Gastrocnemius medialis (tissue), 4 donors: ENCODE measurements at regions not wholly inside any gene's neighbourhood (a gene's known extent, or its start where the extent isn't known, plus 50 kb on each side); places are given as distances from the start of the nearest gene placed in this dataset.

Experiments used
- POLR2A ChIP-seq, 2 donors: fragments of 450-650 bp; IDR thresholded peaks; one replicate each; pipeline ENCODE4 v1.6.1; 2017; ENCODE audit warnings: antibody characterized with exemption in 2 of 2, mild to moderate bottlenecking in 2 of 2, moderate library complexity in 2 of 2
- TF ChIP-seq, protein P1 (sequence below), 5 experiments: fragments of 450-650 bp in 3 of 5; fragments of 200-600 bp in 2 of 5; sonication (generic) in 2 of 5; IDR thresholded peaks in 4 of 5; conservative IDR thresholded peaks in 1 of 5; 1 replicate in 4 of 5; 2 replicates in 1 of 5; pipeline ENCODE4 v1.5.1; 2016 to 2019; ENCODE audit warnings: antibody characterized with exemption in 5 of 5, mild to moderate bottlenecking in 3 of 5, moderate library complexity in 3 of 5

DNA sequence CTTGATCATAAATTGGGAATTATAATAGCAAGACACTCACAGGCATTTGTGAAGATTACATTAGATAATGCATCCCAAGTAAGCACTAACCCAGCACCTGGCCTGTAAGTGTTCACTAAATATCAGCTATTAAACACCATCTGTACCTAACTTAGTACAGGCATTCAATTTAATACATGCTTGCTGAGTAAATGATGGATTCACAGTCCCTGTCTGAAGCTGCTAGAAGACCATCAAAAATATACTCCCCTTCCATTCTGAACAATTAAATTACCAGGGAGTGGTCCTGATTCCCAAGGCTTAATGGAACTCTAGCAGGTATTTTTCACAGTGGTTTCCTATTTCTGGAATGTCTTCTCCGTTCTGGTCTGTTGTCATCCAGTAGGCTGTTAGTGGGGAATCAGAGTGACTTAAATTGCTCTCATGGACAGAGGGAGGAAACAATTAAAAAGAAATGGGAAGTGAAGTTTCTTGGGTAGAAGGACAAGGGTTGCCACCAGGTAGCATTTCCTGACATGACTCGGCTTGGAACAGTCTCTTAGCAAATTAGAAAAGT lies 233.9 kb downstream of the PTTG2 start:
- TF ChIP-seq, protein P1, sequence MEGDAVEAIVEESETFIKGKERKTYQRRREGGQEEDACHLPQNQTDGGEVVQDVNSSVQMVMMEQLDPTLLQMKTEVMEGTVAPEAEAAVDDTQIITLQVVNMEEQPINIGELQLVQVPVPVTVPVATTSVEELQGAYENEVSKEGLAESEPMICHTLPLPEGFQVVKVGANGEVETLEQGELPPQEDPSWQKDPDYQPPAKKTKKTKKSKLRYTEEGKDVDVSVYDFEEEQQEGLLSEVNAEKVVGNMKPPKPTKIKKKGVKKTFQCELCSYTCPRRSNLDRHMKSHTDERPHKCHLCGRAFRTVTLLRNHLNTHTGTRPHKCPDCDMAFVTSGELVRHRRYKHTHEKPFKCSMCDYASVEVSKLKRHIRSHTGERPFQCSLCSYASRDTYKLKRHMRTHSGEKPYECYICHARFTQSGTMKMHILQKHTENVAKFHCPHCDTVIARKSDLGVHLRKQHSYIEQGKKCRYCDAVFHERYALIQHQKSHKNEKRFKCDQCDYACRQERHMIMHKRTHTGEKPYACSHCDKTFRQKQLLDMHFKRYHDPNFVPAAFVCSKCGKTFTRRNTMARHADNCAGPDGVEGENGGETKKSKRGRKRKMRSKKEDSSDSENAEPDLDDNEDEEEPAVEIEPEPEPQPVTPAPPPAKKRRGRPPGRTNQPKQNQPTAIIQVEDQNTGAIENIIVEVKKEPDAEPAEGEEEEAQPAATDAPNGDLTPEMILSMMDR (IDR thresholded peaks at IDR 0.05 in 4 of 5, conservative IDR thresholded peaks at IDR 0.05 in 1 of 5): no peak
- TF ChIP-seq POLR2A (IDR thresholded peaks at IDR 0.05): no peak
